PC-3 (cell line): ENCODE measurements at regions not wholly inside any gene's neighbourhood (a gene's known extent, or its start where the extent isn't known, plus 50 kb on each side); places are given as distances from the start of the nearest gene placed in this dataset.

ENCODE experiments used
- CTCF ChIP-seq: fragments of 300-600 bp; sonication (generic); conservative IDR thresholded peaks from 2 replicates; pipeline ENCODE4 v1.5.1; 2017; ENCODE audit warnings: antibody characterized with exemption, low read depth, mild to moderate bottlenecking, low read length
- EZH2 ChIP-seq: fragments of 300-600 bp; sonication (generic); IDR thresholded peaks from one replicate; pipeline ENCODE4 v1.6.1; 2017; ENCODE audit warnings: antibody characterized with exemption, mild to moderate bottlenecking, low read length; ENCODE audit not compliant: unreplicated experiment
- EZH2phosphoT487 ChIP-seq: fragments of 300-600 bp; sonication (generic); IDR thresholded peaks from 2 replicates; pipeline ENCODE4 v1.6.1; 2018; ENCODE audit warnings: mild to moderate bottlenecking, antibody characterized with exemption, low read length, borderline replicate concordance

- no peak for TF ChIP-seq CTCF
- no peak for TF ChIP-seq EZH2phosphoT487
- no peak for TF ChIP-seq EZH2
These were observed 346.4 kb upstream of the TMEM229A start for GRCh38 chr7:124379296-124379695.
